ENCODE measurements at regions not wholly inside any gene's neighbourhood (a gene's known extent, or its start where the extent isn't known, plus 50 kb on each side); places are given as distances from the start of the nearest gene placed in this dataset.

GRCh38 chr2:215241791-215242305 is 70.0 kb upstream of the ATIC start:
- intact Hi-C loops (cut with micrococcal nuclease), result no loop called here
- Histone ChIP-seq H3K79me2 (ENCODE audit: low read length) (no peaks in the 10 kb centered on the region), H3K9ac (ENCODE audit: low read length) (no peak overlapping the region), H3K36me3 (ENCODE audit: low read depth, low read length) (no peaks in the 10 kb centered on the region), H3K9me3 (ENCODE audit: low read length) (no peaks in the 10 kb centered on the region), H3K4me3 (ENCODE audit: low read length) (no peak overlapping the region), H2AFZ (ENCODE audit: low read length) (no peak overlapping the region), H3K4me2 (ENCODE audit: low read length) (no peak overlapping the region), H3F3A (ENCODE audit: low read length, unreplicated experiment) (no peaks in the 10 kb centered on the region), H3K9me2 (replicated peaks; ENCODE audit: low read length) (no peaks in the 10 kb centered on the region), H3K4me1 (ENCODE audit: insufficient read depth, low read length) (no peaks in the 10 kb centered on the region), H4K20me1 (ENCODE audit: low read length) (no peaks in the 10 kb centered on the region), H3K27me3 (ENCODE audit: low read length) (no peaks in the 10 kb centered on the region), H3K27ac (ENCODE audit: low read length) (no peak overlapping the region)
- ATAC-seq (no peak), DNase-seq (no peak)
- BruUV-seq (replicated peaks), result no TSS peak
- TF ChIP-seq EZH2 (IDR thresholded peaks at IDR 0.05; ENCODE audit: low read length, unreplicated experiment) (no peak), EZH2phosphoT487 (IDR thresholded peaks at IDR 0.05; ENCODE audit: borderline replicate concordance, low read length) (no peak), CTCF (conservative IDR thresholded peaks at IDR 0.05; ENCODE audit: low read depth, low read length) (no peak)
- CTCF ChIA-PET, result no interaction called here
- POLR2A ChIA-PET (ENCODE audit: unreplicated experiment), result no interaction called here

DNA sequence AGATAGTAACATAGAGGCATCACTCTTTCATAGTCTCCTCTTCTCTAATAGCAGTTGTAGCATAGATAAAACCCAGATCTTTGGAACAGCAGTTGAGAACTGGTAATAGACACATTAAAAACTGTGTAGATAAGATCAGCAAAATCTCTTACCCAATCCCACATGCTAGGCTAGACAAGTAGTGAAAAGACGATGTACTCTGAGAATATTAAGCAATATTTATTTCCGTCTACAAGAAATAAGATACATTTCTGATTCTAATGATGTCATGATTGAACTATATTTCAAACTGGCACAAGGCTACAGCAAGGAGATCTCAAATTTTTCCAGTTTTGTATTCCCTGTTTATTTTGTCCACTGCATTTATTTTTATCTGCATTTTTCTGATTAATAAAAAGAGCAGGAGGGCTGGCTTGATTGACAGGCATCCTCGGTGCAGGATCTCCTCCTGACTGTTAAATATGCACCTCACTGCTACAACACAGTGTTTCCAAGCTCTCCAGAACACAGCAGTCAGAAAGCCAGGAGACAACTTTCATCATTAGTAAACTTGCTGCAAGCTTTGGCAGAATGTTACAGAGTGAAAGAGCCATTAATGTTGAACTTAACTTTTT is 73.3 kb upstream of the ATIC start:
- CTCF ChIA-PET, result no interaction called here
- intact Hi-C loops (cut with micrococcal nuclease), result no loop called here

More for the DNA sequence above, 73.3 kb upstream of the ATIC start:
- no peak for ATAC-seq
- DNase-seq, result no peak
- Histone ChIP-seq H3F3A (ENCODE audit: low read length, unreplicated experiment) (no peaks in the 10 kb centered on the region), H2AFZ (ENCODE audit: low read length) (no peak overlapping the region), H3K9me3 (ENCODE audit: low read length) (no peaks in the 10 kb centered on the region), H3K79me2 (ENCODE audit: low read length) (no peaks in the 10 kb centered on the region), H3K4me1 (ENCODE audit: insufficient read depth, low read length) (no peaks in the 10 kb centered on the region), H3K9ac (ENCODE audit: low read length) (no peak overlapping the region), H4K20me1 (ENCODE audit: low read length) (no peaks in the 10 kb centered on the region), H3K4me2 (ENCODE audit: low read length) (no peak overlapping the region), H3K36me3 (ENCODE audit: low read depth, low read length) (no peaks in the 10 kb centered on the region), H3K27ac (ENCODE audit: low read length) (no peak overlapping the region), H3K9me2 (replicated peaks; ENCODE audit: low read length) (no peaks in the 10 kb centered on the region), H3K27me3 (ENCODE audit: low read length) (no peaks in the 10 kb centered on the region), H3K4me3 (ENCODE audit: low read length) (no peak overlapping the region)
- POLR2A ChIA-PET (ENCODE audit: unreplicated experiment), result no interaction called here
- BruUV-seq (replicated peaks), result no TSS peak
- TF ChIP-seq EZH2phosphoT487 (IDR thresholded peaks at IDR 0.05; ENCODE audit: borderline replicate concordance, low read length) (no peak), CTCF (conservative IDR thresholded peaks at IDR 0.05; ENCODE audit: low read depth, low read length) (no peak), EZH2 (IDR thresholded peaks at IDR 0.05; ENCODE audit: low read length, unreplicated experiment) (no peak)

All from PC-3 (cell line).